HCT116 (cell line): ENCODE measurements at regions not wholly inside any gene's neighbourhood (a gene's known extent, or its start where the extent isn't known, plus 50 kb on each side); places are given as distances from the start of the nearest gene placed in this dataset.

Experiments used
- ATAC-seq: fragments of 200-7000 bp; cut with Tn5 transposase; 2 replicates; pipeline ENCODE4 v1.9.1; 2020; ENCODE audit warnings: mild to moderate bottlenecking, moderate library complexity
- BruUV-seq: library from RNA; stranded (reverse); fragments of 400-500 nt; replicated peaks from 2 replicates; lab custom pipeline; 2021; lab: Mats Ljungman, UMichigan
- CTCF ChIA-PET: fragments of 300-600 bp; sonication (Branson Sonifier 250); formaldehyde crosslinking; loops from one replicate; lab custom pipeline; 2021; ENCODE audit warnings: antibody characterized with exemption; lab: Charles Lee
- POLR2A ChIA-PET: fragments of 300-600, 350-600 bp; sonication (Branson Sonifier 250); formaldehyde crosslinking; loops from one replicate; lab custom pipeline; 2021; ENCODE audit warnings: antibody characterized with exemption; lab: Charles Lee
- RAD21 ChIA-PET, 2 experiments: fragments of 300-600 bp; sonication (Branson Sonifier 250); formaldehyde crosslinking; loops; one replicate each; lab custom pipeline; 2023; ENCODE audit warnings: low total read pairs in 2 of 2; ENCODE audit not compliant: uncharacterized antibody in 2 of 2, unreplicated experiment in 2 of 2, low non-redundant PET in 1 of 2; lab: Charles Lee
- DNase-seq: peaks from one replicate; pipeline ENCODE4 v3.0.0-alpha.2; 2010; ENCODE audit warnings: low read depth, low spot score
- H2AFZ ChIP-seq: fragments of 200-600 bp; shearing (Covaris generic), sonication (generic); 2 replicates; pipeline ENCODE4 v1.6.1; 2017; ENCODE audit warnings: low read depth, mixed run types, mixed read lengths, antibody characterized with exemption, low read length; ENCODE audit not compliant: poor library complexity, severe bottlenecking
- H3K27ac ChIP-seq: 2 replicates; pipeline ENCODE4 v1.5.1; 2012; ENCODE audit warnings: low read depth, low read length
- H3K27me3 ChIP-seq: fragments of 200-600 bp; sonication (generic); 2 replicates; pipeline ENCODE4 v1.6.1; 2016; ENCODE audit warnings: mixed run types, low read length, mixed read lengths; ENCODE audit not compliant: insufficient read depth
- H3K36me3 ChIP-seq, 2 experiments: fragments of 200-500 bp in 1 of 2; fragments of 200-600 bp in 1 of 2; sonication (Bioruptor generic) in 1 of 2; sonication (generic) in 1 of 2; 2 replicates each; pipeline versions ENCODE4 v1.5.1 to v1.6.1; 2014 to 2016; ENCODE audit warnings: low read length in 2 of 2, inconsistent platforms in 1 of 2, mixed read lengths in 1 of 2, mixed run types in 1 of 2; ENCODE audit not compliant: insufficient read depth in 2 of 2, control insufficient read depth in 1 of 2
- H3K4me1 ChIP-seq, 2 experiments: fragments of 200-600 bp in 1 of 2; sonication (generic) in 1 of 2; 2 replicates each; pipeline versions ENCODE4 v1.5.1 to v1.6.1; 2012 to 2017; ENCODE audit warnings: low read length in 2 of 2, inconsistent platforms in 1 of 2, mild to moderate bottlenecking in 1 of 2, mixed read lengths in 1 of 2, mixed run types in 1 of 2, moderate library complexity in 1 of 2; ENCODE audit not compliant: insufficient read depth in 2 of 2, control insufficient read depth in 1 of 2
- H3K4me2 ChIP-seq: fragments of 200-600 bp; sonication (generic); 2 replicates; pipeline ENCODE4 v1.6.1; 2017; ENCODE audit warnings: mixed run types, low read length, mixed read lengths
- H3K4me3 ChIP-seq, 2 experiments: fragments of 200-600 bp in 1 of 2; sonication (generic) in 1 of 2; replicated peaks in 1 of 2; 2 replicates each; pipeline ENCODE4 v1.5.1; 2011 to 2016; ENCODE audit warnings: low read length in 2 of 2, control low read depth in 1 of 2, low read depth in 1 of 2, mild to moderate bottlenecking in 1 of 2, mixed read lengths in 1 of 2, mixed run types in 1 of 2
- H3K79me2 ChIP-seq: fragments of 200-600 bp; sonication (generic); 2 replicates; pipeline ENCODE4 v1.6.1; 2017; ENCODE audit warnings: mild to moderate bottlenecking, mixed run types, low read length, moderate library complexity, mixed read lengths; ENCODE audit not compliant: insufficient read depth
- H3K9ac ChIP-seq: fragments of 200-600 bp; sonication (generic); 2 replicates; pipeline ENCODE4 v1.6.1; 2016; ENCODE audit warnings: low read length, mixed read lengths
- H3K9me2 ChIP-seq: fragments of 200-600 bp; sonication (generic), shearing (Covaris generic); 2 replicates; pipeline ENCODE4 v1.6.1; 2017; ENCODE audit warnings: mixed run types, mild to moderate bottlenecking, moderate library complexity; ENCODE audit not compliant: insufficient read depth
- H3K9me3 ChIP-seq, 2 experiments: fragments of 200-500 bp in 1 of 2; fragments of 200-600 bp in 1 of 2; sonication (Bioruptor generic) in 1 of 2; sonication (generic) in 1 of 2; 2 replicates each; pipeline ENCODE4 v1.6.1; 2014 to 2017; ENCODE audit warnings: low read length in 2 of 2, mixed read lengths in 2 of 2, inconsistent platforms in 1 of 2, low read depth in 1 of 2, mild to moderate bottlenecking in 1 of 2, mixed run types in 1 of 2, moderate library complexity in 1 of 2; ENCODE audit not compliant: control insufficient read depth in 1 of 2, insufficient read depth in 1 of 2
- H4K20me1 ChIP-seq: fragments of 200-600 bp; sonication (generic), shearing (Covaris generic); 2 replicates; pipeline ENCODE4 v1.6.1; 2017; ENCODE audit warnings: mixed run types, mild to moderate bottlenecking, moderate library complexity; ENCODE audit not compliant: insufficient read depth
- ATF3 ChIP-seq: IDR thresholded peaks from 2 replicates; pipeline ENCODE4 v1.6.1; 2012
- CTCF ChIP-seq, 3 experiments: fragments of 200-600 bp in 1 of 3; sonication (generic) in 1 of 3; IDR thresholded peaks in 2 of 3; conservative IDR thresholded peaks in 1 of 3; 2 replicates each; pipeline ENCODE4 v1.5.1; 2012 to 2017; ENCODE audit warnings: low read depth in 2 of 3, low read length in 2 of 3, antibody characterized with exemption in 1 of 3, borderline replicate concordance in 1 of 3, control low read depth in 1 of 3, mild to moderate bottlenecking in 1 of 3, mixed read lengths in 1 of 3, mixed run types in 1 of 3, moderate library complexity in 1 of 3; ENCODE audit not compliant: insufficient read depth in 1 of 3
- ELF1 ChIP-seq: IDR thresholded peaks from 2 replicates; pipeline ENCODE4 v1.6.1; 2012; ENCODE audit warnings: low read depth, borderline replicate concordance
- EZH2phosphoT487 ChIP-seq: fragments of 200-600 bp; IDR thresholded peaks from 2 replicates; pipeline ENCODE4 v1.6.1; 2018; ENCODE audit warnings: antibody characterized with exemption, borderline replicate concordance
- JUND ChIP-seq: IDR thresholded peaks from 2 replicates; pipeline ENCODE4 v1.6.1; 2012
- POLR2A ChIP-seq: IDR thresholded peaks from 2 replicates; pipeline ENCODE4 v1.7.0; 2011; ENCODE audit warnings: borderline replicate concordance; ENCODE audit not compliant: insufficient read depth, insufficient read length; ENCODE audit errors: extremely low read depth
- RAD21 ChIP-seq: IDR thresholded peaks from 2 replicates; pipeline ENCODE4 v1.6.1; 2012; ENCODE audit warnings: low read depth, mild to moderate bottlenecking
- REST ChIP-seq: IDR thresholded peaks from 2 replicates; pipeline ENCODE4 v1.6.1; 2012; ENCODE audit warnings: low read depth
- SIN3A ChIP-seq: IDR thresholded peaks from 2 replicates; pipeline ENCODE4 v1.6.1; 2012; ENCODE audit warnings: low read depth
- ZBTB33 ChIP-seq: IDR thresholded peaks from 2 replicates; pipeline ENCODE4 v1.6.1; 2011; ENCODE audit warnings: mild to moderate bottlenecking, low read length, moderate library complexity; ENCODE audit not compliant: insufficient replicate concordance; ENCODE audit errors: extremely low read depth
- ZFX ChIP-seq: fragments of 450-650 bp; IDR thresholded peaks from 2 replicates; pipeline ENCODE4 v1.6.1; 2017
- intact Hi-C: fragments of 100-400 bp; cut with micrococcal nuclease; formaldehyde crosslinking; loops from 2 replicates; pipeline ENCODE4 v1.10.0; 2022

GRCh38 chrX:123108513-123109427 lies 75.3 kb upstream of the GRIA3 start:
- BruUV-seq: no TSS peak
- Histone ChIP-seq H3K4me2 (no peak overlapping the region), H3K79me2 (no peaks in the 10 kb centered on the region), H3K4me3 (no peak overlapping the region), H3K9me2 (no peaks in the 10 kb centered on the region), H4K20me1 (no peaks in the 10 kb centered on the region), H3K9me3 (no peaks in the 10 kb centered on the region), H2AFZ (no peak overlapping the region), H3K36me3 (no peaks in the 10 kb centered on the region), H3K27ac (no peak overlapping the region), H3K4me1 (no peaks in the 10 kb centered on the region), H3K27me3 (no peaks in the 10 kb centered on the region), H3K9ac (no peak overlapping the region)
- ChIA-PET POLR2A (no interaction called here), CTCF (no interaction called here), RAD21 (no interaction called here)
- no peak for ATAC-seq
- TF ChIP-seq RAD21 (no peak), CTCF (IDR thresholded peaks at IDR 0.05 in 2 of 3, conservative IDR thresholded peaks at IDR 0.05 in 1 of 3; ENCODE audit: borderline replicate concordance in 1 of 3, insufficient read depth in 1 of 3, low read depth in 2 of 3, low read length in 2 of 3) (no peak), ZFX (no peak), REST (no peak), ATF3 (no peak), POLR2A (no peak), EZH2phosphoT487 (no peak), SIN3A (no peak), ELF1 (no peak), ZBTB33 (no peak), JUND (no peak)
- intact Hi-C loops: no loop called here
- DNase-seq: no peak
